ENCODE measurements at regions not wholly inside any gene's neighbourhood (a gene's known extent, or its start where the extent isn't known, plus 50 kb on each side); places are given as distances from the start of the nearest gene placed in this dataset.

DNA sequence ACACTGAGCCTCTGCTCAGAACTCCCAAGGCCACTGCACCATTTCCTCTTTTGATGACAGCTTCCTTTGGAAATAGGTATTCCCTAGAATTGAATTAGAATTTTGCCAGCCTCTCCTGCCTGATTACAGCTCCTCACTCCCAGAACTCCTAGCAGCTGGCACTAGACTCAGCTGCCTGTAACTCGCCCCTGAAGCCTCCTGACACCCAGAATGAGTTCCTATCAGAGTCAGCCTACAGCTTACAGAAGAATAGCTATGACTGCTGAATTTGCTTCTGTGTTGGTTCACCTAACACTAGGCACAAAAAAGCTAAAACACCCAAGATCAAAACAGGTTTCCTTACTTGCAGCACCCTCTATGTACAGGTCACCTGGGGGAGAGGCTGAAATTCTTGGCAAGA, 108.2 kb upstream of the PTPRM start:
- H3K56ac ChIP-seq (ENCODE audit: insufficient read length, low read depth, low read length), result no peak overlapping the region
- no peaks in the 10 kb centered on the region for H3K79me1 ChIP-seq (ENCODE audit: insufficient read depth, low read depth, low read length, poor library complexity, severe bottlenecking)
- H3K27me3 ChIP-seq (ENCODE audit: insufficient read depth, low read length), result no peaks in the 10 kb centered on the region
- H3K27ac Mint-ChIP-seq, result no peak overlapping the region
- no peak overlapping the region for H4K5ac ChIP-seq (ENCODE audit: insufficient read length, low read depth, low read length)
- no peak overlapping the region for H3K9ac ChIP-seq (ENCODE audit: extremely low read depth, insufficient read length, low read length)
- WGBS (ENCODE audit: extremely low coverage, insufficient read length, low lambda C conversion rate), result no CpG with 5 or more reads among the region's 1 CpG
- no peak overlapping the region for H2BK20ac ChIP-seq (ENCODE audit: low read depth, low read length, poor library complexity, severe bottlenecking)
- no peak overlapping the region for H3K4me2 ChIP-seq (ENCODE audit: insufficient read depth, insufficient read length, low read length)
- H3K9me3 Mint-ChIP-seq, result no peaks in the 10 kb centered on the region
- H3K27me3 Mint-ChIP-seq (ENCODE audit: low read depth), result no peaks in the 10 kb centered on the region; the same call in 1 of the 2 replicates
- no peaks in the 10 kb centered on the region for H3K36me3 Mint-ChIP-seq (ENCODE audit: insufficient read depth in 1 of 3, low read depth in 3 of 3)
- no peaks in the 10 kb centered on the region for H3K9me3 ChIP-seq (ENCODE audit: control insufficient read depth, low read depth, low read length)
- no peak overlapping the region for H2BK12ac ChIP-seq (ENCODE audit: insufficient read length, low read depth, low read length)
- peaks cover 9 to 11% of the 10 kb centered on the region in 2 experiments for H3K4me1 Mint-ChIP-seq
- TF ChIP-seq, protein P1, sequence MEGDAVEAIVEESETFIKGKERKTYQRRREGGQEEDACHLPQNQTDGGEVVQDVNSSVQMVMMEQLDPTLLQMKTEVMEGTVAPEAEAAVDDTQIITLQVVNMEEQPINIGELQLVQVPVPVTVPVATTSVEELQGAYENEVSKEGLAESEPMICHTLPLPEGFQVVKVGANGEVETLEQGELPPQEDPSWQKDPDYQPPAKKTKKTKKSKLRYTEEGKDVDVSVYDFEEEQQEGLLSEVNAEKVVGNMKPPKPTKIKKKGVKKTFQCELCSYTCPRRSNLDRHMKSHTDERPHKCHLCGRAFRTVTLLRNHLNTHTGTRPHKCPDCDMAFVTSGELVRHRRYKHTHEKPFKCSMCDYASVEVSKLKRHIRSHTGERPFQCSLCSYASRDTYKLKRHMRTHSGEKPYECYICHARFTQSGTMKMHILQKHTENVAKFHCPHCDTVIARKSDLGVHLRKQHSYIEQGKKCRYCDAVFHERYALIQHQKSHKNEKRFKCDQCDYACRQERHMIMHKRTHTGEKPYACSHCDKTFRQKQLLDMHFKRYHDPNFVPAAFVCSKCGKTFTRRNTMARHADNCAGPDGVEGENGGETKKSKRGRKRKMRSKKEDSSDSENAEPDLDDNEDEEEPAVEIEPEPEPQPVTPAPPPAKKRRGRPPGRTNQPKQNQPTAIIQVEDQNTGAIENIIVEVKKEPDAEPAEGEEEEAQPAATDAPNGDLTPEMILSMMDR (conservative IDR thresholded peaks at IDR 0.05), result no peak
- H3K14ac ChIP-seq (ENCODE audit: insufficient read depth, low read length), result no peak overlapping the region
- H4K91ac ChIP-seq (ENCODE audit: insufficient read length, low read depth, low read length), result no peak overlapping the region
- H3K23ac ChIP-seq (ENCODE audit: insufficient read length, low read depth, low read length), result no peak overlapping the region
- no peak for DNase-seq
- H3T11ph ChIP-seq (ENCODE audit: low read length), result no peak overlapping the region
- no peak overlapping the region for H3K27ac ChIP-seq (ENCODE audit: insufficient read length, low read depth, low read length)
- no peaks in the 10 kb centered on the region for H3K79me2 ChIP-seq (ENCODE audit: insufficient read depth, low read length)
- no peak overlapping the region for H2AK5ac ChIP-seq (ENCODE audit: insufficient read length, low read length)
- no peak overlapping the region for H2AFZ ChIP-seq (ENCODE audit: low read length)
- H4K8ac ChIP-seq (replicated peaks; ENCODE audit: insufficient read length, low read depth, low read length), result no peak overlapping the region
- no peaks in the 10 kb centered on the region for H3K23me2 ChIP-seq (ENCODE audit: insufficient read length, low read depth, low read length, poor library complexity, severe bottlenecking)
- H3K4ac ChIP-seq (ENCODE audit: low read depth, low read length), result no peak overlapping the region
- no peaks in the 10 kb centered on the region for H3K4me1 ChIP-seq (ENCODE audit: insufficient read depth, low read length)
- H3K18ac ChIP-seq (ENCODE audit: insufficient read length, low read depth, low read length), result no peak overlapping the region
- H2BK120ac ChIP-seq (ENCODE audit: low read depth, low read length, poor library complexity, severe bottlenecking), result no peak overlapping the region
- no peaks in the 10 kb centered on the region for H4K20me1 ChIP-seq (ENCODE audit: control insufficient read depth, insufficient read depth, insufficient read length)
- no peak overlapping the region for H2BK5ac ChIP-seq (ENCODE audit: insufficient read length, low read length)
- no peak overlapping the region for H3K4me3 Mint-ChIP-seq
- H2BK15ac ChIP-seq (ENCODE audit: low read depth, low read length), result no peak overlapping the region

Measured in H9 (cell line).